ENCODE measurements at regions not wholly inside any gene's neighbourhood (a gene's known extent, or its start where the extent isn't known, plus 50 kb on each side); places are given as distances from the start of the nearest gene placed in this dataset.

DNA sequence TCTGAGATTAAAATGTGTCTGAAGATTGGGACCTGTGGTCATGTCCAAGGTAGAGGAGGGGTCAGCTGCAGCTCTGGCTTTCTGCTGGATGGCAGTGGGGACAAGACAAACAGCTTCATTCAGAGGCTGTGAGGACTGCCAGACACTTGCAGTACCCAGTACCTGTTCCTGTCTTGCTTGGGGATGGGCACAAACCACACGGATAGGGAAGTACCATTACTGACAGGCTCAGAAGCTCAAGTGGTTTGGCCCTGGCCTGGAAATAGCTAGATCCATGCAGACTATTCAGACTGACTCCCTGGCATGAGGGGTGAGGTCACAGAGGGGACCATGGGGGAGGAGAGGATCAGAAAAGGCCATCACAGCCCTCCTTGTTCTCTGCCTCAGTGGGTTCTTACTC is 56.0 kb upstream of the COMTD1 start:
- TF ChIP-seq, protein P1, sequence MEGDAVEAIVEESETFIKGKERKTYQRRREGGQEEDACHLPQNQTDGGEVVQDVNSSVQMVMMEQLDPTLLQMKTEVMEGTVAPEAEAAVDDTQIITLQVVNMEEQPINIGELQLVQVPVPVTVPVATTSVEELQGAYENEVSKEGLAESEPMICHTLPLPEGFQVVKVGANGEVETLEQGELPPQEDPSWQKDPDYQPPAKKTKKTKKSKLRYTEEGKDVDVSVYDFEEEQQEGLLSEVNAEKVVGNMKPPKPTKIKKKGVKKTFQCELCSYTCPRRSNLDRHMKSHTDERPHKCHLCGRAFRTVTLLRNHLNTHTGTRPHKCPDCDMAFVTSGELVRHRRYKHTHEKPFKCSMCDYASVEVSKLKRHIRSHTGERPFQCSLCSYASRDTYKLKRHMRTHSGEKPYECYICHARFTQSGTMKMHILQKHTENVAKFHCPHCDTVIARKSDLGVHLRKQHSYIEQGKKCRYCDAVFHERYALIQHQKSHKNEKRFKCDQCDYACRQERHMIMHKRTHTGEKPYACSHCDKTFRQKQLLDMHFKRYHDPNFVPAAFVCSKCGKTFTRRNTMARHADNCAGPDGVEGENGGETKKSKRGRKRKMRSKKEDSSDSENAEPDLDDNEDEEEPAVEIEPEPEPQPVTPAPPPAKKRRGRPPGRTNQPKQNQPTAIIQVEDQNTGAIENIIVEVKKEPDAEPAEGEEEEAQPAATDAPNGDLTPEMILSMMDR (conservative IDR thresholded peaks at IDR 0.05; ENCODE audit: low read depth, low read length): no peak
- DNase-seq (ENCODE audit: low read depth): no peak
- H3K4me3 ChIP-seq (ENCODE audit: low read depth, low read length): no peak overlapping the region

DNA sequence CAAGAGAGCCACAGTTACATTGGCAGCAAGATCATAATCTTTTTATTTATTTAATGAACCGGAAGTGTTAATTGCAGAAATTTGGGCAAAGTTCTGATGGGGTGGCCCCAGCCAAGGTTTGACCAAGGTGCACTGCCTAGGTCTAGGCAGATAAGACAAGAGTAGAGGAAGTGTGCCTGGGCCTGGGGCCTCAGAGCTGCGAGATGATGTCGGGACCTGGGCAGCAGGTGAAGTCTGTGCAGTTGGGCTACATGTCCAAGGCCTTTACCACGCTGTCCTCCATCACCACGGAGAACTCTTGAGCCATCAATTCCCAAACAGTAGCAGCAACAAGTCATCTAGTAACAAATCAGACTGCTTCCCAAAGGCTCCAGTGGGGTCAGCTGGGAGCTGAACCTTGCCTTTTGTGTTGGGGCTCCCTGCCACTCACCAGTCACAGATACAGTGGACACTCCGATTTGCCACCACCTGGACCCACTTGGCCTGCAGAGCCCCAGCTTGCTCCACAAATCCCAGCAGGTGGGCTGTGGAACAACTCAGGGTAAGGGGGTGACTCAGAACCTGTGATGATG is 52.5 kb upstream of the COMTD1 start:
- no peak overlapping the region for H3K4me3 ChIP-seq (ENCODE audit: low read depth, low read length)
- TF ChIP-seq, protein P1 (conservative IDR thresholded peaks at IDR 0.05; ENCODE audit: low read depth, low read length): no peak

DNA sequence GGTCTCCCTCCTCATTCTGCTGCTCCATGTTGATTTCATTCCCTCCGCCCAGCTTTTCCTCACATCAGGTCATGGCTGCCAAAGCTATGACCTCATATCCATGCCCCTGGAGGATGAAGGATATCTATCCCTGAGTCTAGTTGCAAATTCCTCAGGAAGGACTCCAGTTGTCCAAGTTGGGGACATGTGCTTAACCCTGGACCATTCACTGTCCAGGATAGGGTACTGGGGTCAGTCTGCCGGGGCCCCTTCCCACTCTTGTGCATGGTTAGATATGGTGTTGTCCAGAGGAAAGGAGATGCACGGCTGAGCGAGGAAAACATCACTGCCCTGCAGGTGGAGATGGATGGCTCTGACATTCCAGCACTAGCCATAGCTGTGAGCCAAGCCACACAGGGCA is 51.9 kb upstream of the COMTD1 start:
- TF ChIP-seq, protein P1 (conservative IDR thresholded peaks at IDR 0.05; ENCODE audit: low read depth, low read length): no peak
- DNase-seq (ENCODE audit: low read depth): no peak

More for the DNA sequence above, 52.5 kb upstream of the COMTD1 start:
- DNase-seq (ENCODE audit: low read depth): no peak

DNA sequence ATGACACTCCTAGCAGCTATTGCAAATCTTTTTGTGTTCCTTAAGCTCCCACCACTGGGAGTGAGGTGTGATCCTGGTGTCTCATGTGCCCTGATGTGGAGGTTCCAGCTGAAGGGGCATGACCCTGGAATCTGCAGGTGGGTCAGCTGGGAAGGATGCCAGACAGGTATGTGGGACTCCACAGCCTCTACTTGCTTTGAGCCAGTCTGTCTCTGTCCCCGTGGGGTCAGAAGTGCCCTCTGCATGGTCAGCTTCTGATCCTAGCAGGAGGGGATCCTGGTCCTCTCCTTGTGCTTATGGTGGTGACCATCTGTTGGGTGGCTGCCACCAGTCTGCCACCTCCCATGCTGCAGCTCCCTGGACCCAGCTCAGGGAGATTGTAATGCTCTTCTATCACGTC is 51.1 kb upstream of the COMTD1 start:
- no peak for DNase-seq (ENCODE audit: low read depth)
- TF ChIP-seq, protein P1 (conservative IDR thresholded peaks at IDR 0.05; ENCODE audit: low read depth, low read length): no peak
- H3K4me3 ChIP-seq (ENCODE audit: low read depth, low read length): no peak overlapping the region

More for the DNA sequence above, 51.9 kb upstream of the COMTD1 start:
- no peak overlapping the region for H3K4me3 ChIP-seq (ENCODE audit: low read depth, low read length)
